ENCODE measurements at regions not wholly inside any gene's neighbourhood (a gene's known extent, or its start where the extent isn't known, plus 50 kb on each side); places are given as distances from the start of the nearest gene placed in this dataset.

DNA sequence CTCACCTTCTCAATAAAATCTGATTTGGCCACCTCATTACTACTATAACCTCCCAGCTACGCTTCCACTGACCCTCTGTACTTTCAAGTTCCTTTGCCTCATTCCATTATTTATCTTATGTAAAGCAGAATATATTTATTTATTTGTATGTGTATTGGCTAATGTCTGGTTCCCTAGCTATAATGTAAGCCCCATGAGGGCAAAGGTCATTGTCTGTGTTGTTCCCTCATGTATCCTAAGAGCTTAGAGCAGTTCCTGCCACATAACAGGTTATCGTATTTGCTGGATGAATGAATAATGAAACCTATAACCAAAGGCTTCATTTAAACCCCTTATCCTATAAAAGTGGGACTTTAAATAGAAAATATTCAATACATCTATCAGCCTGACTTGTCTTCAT is 77.9 kb upstream of the DPT start:
- no peak overlapping the region for H3K4me3 ChIP-seq (ENCODE audit: low read depth, low read length)
- TF ChIP-seq, protein P1, sequence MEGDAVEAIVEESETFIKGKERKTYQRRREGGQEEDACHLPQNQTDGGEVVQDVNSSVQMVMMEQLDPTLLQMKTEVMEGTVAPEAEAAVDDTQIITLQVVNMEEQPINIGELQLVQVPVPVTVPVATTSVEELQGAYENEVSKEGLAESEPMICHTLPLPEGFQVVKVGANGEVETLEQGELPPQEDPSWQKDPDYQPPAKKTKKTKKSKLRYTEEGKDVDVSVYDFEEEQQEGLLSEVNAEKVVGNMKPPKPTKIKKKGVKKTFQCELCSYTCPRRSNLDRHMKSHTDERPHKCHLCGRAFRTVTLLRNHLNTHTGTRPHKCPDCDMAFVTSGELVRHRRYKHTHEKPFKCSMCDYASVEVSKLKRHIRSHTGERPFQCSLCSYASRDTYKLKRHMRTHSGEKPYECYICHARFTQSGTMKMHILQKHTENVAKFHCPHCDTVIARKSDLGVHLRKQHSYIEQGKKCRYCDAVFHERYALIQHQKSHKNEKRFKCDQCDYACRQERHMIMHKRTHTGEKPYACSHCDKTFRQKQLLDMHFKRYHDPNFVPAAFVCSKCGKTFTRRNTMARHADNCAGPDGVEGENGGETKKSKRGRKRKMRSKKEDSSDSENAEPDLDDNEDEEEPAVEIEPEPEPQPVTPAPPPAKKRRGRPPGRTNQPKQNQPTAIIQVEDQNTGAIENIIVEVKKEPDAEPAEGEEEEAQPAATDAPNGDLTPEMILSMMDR (IDR thresholded peaks at IDR 0.05; ENCODE audit: low read depth, low read length): no peak
- TF ChIP-seq, protein P2, sequence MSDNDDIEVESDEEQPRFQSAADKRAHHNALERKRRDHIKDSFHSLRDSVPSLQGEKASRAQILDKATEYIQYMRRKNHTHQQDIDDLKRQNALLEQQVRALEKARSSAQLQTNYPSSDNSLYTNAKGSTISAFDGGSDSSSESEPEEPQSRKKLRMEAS (IDR thresholded peaks at IDR 0.05; ENCODE audit: low read depth, low read length): no peak
- TF ChIP-seq MYC (IDR thresholded peaks at IDR 0.05; ENCODE audit: low read depth, low read length) (no peak), POLR2A (IDR thresholded peaks at IDR 0.05; ENCODE audit: extremely low read depth, insufficient read length) (no peak)
- no peak for DNase-seq (ENCODE audit: low read depth)

DNA sequence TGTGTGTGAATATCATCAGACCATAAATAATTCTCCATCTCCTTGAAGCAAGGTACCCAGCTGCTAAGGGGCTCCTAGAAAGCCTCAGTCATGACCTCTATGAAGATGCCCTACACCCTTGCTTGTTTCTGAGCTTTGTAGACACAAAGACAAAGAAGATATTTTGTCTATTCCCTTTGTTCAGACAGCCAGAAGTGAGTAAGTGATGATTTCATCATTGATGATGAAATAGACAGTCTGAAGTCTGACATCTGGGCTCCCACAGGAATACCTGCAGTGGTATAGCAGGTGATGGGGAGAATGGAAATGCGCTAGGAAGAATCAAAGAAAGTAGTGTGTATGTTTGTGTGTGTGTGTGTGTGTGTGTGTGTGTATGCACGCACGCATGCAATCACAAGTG is 82.2 kb upstream of the DPT start:
- TF ChIP-seq MYC (IDR thresholded peaks at IDR 0.05; ENCODE audit: low read depth, low read length) (no peak), POLR2A (IDR thresholded peaks at IDR 0.05; ENCODE audit: extremely low read depth, insufficient read length) (no peak)
- TF ChIP-seq, protein P2 (IDR thresholded peaks at IDR 0.05; ENCODE audit: low read depth, low read length): no peak
- TF ChIP-seq, protein P1 (IDR thresholded peaks at IDR 0.05; ENCODE audit: low read depth, low read length): no peak
- no peak for DNase-seq (ENCODE audit: low read depth)
- H3K4me3 ChIP-seq (ENCODE audit: low read depth, low read length): no peak overlapping the region

GRCh38 chr1:168819668-168820067 is 90.7 kb upstream of the DPT start:
- H3K4me3 ChIP-seq (ENCODE audit: low read depth, low read length): no peak overlapping the region
- DNase-seq (ENCODE audit: low read depth): no peak
- TF ChIP-seq POLR2A (IDR thresholded peaks at IDR 0.05; ENCODE audit: extremely low read depth, insufficient read length) (no peak), MYC (IDR thresholded peaks at IDR 0.05; ENCODE audit: low read depth, low read length) (no peak)
- TF ChIP-seq, protein P2 (IDR thresholded peaks at IDR 0.05; ENCODE audit: low read depth, low read length): no peak
- TF ChIP-seq, protein P1 (IDR thresholded peaks at IDR 0.05; ENCODE audit: low read depth, low read length): no peak

DNA sequence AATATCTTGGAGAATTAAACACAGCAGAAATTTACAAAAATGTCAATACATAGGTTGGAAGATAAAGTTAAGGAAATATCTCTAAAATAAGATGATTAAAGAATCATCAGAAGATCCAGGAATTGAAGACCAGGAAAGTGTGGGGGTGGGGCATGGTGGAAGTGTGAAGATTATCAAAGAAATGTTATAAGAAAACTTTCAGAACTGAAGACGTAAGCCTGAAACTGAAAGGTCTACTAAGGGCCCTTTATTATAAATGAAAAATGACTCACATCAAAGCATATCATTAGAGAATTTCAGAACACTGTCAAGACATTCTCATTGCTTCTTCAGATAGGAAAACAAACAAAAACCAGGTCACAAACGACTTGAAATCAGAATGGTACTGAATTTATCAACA is 92.4 kb upstream of the DPT start:
- TF ChIP-seq MYC (IDR thresholded peaks at IDR 0.05; ENCODE audit: low read depth, low read length): no peak
- TF ChIP-seq, protein P1 (IDR thresholded peaks at IDR 0.05; ENCODE audit: low read depth, low read length): no peak
- TF ChIP-seq POLR2A (IDR thresholded peaks at IDR 0.05; ENCODE audit: extremely low read depth, insufficient read length): no peak
- TF ChIP-seq, protein P2 (IDR thresholded peaks at IDR 0.05; ENCODE audit: low read depth, low read length): no peak
- DNase-seq (ENCODE audit: low read depth): no peak

DNA sequence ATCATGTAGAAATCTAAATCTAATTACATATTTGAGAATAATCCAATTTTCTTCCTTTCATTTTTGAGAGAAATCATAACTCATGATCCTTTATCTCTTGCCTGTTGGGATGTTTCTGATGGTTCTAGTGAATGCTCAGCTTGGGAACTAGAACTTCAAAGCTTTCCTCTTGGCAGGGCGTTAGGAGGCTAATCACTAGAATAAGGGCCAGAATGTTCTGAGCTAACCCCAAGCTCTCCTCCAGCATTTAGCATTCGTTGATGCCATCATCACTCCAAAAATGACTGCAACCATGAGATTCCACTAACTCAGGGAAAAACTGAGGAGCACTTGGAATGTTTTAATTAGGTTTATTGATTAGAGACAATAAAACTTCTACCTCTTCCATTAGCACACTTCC is 93.9 kb upstream of the DPT start:
- TF ChIP-seq, protein P2 (IDR thresholded peaks at IDR 0.05; ENCODE audit: low read depth, low read length): no peak
- no peak for DNase-seq (ENCODE audit: low read depth)
- no peak overlapping the region for H3K4me3 ChIP-seq (ENCODE audit: low read depth, low read length)

More for the DNA sequence above, 92.4 kb upstream of the DPT start:
- no peak overlapping the region for H3K4me3 ChIP-seq (ENCODE audit: low read depth, low read length)

DNA sequence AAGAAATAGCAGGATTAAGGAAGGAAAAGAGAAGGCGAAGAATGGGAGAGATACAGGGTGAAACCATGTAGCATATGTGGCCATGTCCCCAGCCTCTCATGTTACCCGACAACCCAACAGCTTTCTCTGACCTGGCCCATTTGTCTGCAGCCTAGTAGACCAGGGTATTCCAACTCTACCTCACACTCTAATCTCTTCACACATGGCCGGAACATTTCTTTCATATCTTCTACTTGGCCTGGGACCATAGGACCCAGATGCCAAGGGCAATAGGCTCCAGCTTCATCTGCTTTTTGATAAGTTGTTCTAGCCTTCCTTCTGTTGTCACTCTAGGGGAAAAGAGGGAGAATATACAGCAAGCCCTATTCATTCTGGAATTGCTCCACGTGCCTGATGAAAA is 95.0 kb upstream of the DPT start:
- DNase-seq (ENCODE audit: low read depth): no peak
- TF ChIP-seq MYC (IDR thresholded peaks at IDR 0.05; ENCODE audit: low read depth, low read length): no peak
- TF ChIP-seq, protein P2 (IDR thresholded peaks at IDR 0.05; ENCODE audit: low read depth, low read length): no peak
- TF ChIP-seq, protein P1 (IDR thresholded peaks at IDR 0.05; ENCODE audit: low read depth, low read length): no peak
- no peak overlapping the region for H3K4me3 ChIP-seq (ENCODE audit: low read depth, low read length)

Data from NB4 (cell line).